OCI-LY1 (cell line): ENCODE measurements at regions not wholly inside any gene's neighbourhood (a gene's known extent, or its start where the extent isn't known, plus 50 kb on each side); places are given as distances from the start of the nearest gene placed in this dataset.

Experiments used
- CTCF ChIP-seq: fragments of 200-600 bp; sonication (generic), shearing (Covaris generic); IDR thresholded peaks from 2 replicates; pipeline ENCODE4 v1.5.1; 2017; ENCODE audit warnings: mild to moderate bottlenecking, antibody characterized with exemption, low read length, moderate library complexity, mixed read lengths
- EZH2 ChIP-seq: fragments of 200-600 bp; sonication (generic), shearing (Covaris generic); IDR thresholded peaks from 2 replicates; pipeline ENCODE4 v1.8.0; 2017; ENCODE audit warnings: borderline replicate concordance, mixed run types, mild to moderate bottlenecking, antibody characterized with exemption, low read length, moderate library complexity, mixed read lengths

GRCh38 chr4:123046096-123046495 lies 123.7 kb upstream of the NUDT6 start:
- TF ChIP-seq CTCF (no peak), EZH2 (no peak)
